ENCODE measurements at regions not wholly inside any gene's neighbourhood (a gene's known extent, or its start where the extent isn't known, plus 50 kb on each side); places are given as distances from the start of the nearest gene placed in this dataset.
"Not testable (repeated sequence)": the region's sequence is repeated elsewhere in the genome, so short reads cannot be mapped to it uniquely, and the experiment has no call there.

GRCh38 chr14:22491683-22492621 lies 97.1 kb downstream of the DAD1 start:
- DNase-seq: peak; percentile 56

GRCh38 chr14:22491053-22491452 lies 98.0 kb downstream of the DAD1 start:
- not testable (repeated sequence) for DNase-seq

- no peak for DNase-seq
Measured at GRCh38 chr14:22489957-22490950, 98.8 kb downstream of the DAD1 start.

- no peak for DNase-seq
Measured at GRCh38 chr14:22489244-22489545, 99.8 kb downstream of the DAD1 start.

- no peak for DNase-seq
Measured at GRCh38 chr14:22488522-22489243, 100.3 kb downstream of the DAD1 start.

GRCh38 chr14:22487941-22488340 lies 101.1 kb downstream of the DAD1 start:
- no peak for DNase-seq

- no peak for DNase-seq
Measured at GRCh38 chr14:22487401-22487800, 101.6 kb downstream of the DAD1 start.

GRCh38 chr14:22486675-22487074 lies 102.3 kb downstream of the DAD1 start:
- DNase-seq: no peak

GRCh38 chr14:22485649-22486048 lies 103.4 kb downstream of the DAD1 start:
- no peak for DNase-seq

GRCh38 chr14:22485178-22485577 lies 103.8 kb downstream of the DAD1 start:
- DNase-seq: no peak

GRCh38 chr14:22484632-22485031 lies 104.4 kb downstream of the DAD1 start:
- DNase-seq: no peak

GRCh38 chr14:22483863-22484593 lies 105.0 kb downstream of the DAD1 start:
- DNase-seq: no peak

- no peak for DNase-seq
Measured at GRCh38 chr14:22482782-22483553, 106.1 kb downstream of the DAD1 start.

GRCh38 chr14:22482085-22482694 lies 106.8 kb downstream of the DAD1 start:
- DNase-seq: no peak

GRCh38 chr14:22481546-22481945 lies 107.5 kb downstream of the DAD1 start:
- DNase-seq: no peak

- no peak for DNase-seq
Measured at GRCh38 chr14:22479776-22480464, 109.1 kb downstream of the DAD1 start.

GRCh38 chr14:22479132-22479531 lies 109.9 kb downstream of the DAD1 start:
- no peak for DNase-seq

GRCh38 chr14:22478670-22479069 lies 110.4 kb downstream of the DAD1 start:
- no peak for DNase-seq

- no peak for DNase-seq
Measured at GRCh38 chr14:22478247-22478646, 110.8 kb downstream of the DAD1 start.

- no peak for DNase-seq
Measured at GRCh38 chr14:22477569-22478194, 111.3 kb downstream of the DAD1 start.
